H9 (cell line): ENCODE measurements at regions not wholly inside any gene's neighbourhood (a gene's known extent, or its start where the extent isn't known, plus 50 kb on each side); places are given as distances from the start of the nearest gene placed in this dataset.

ENCODE experiments used
- DNase-seq: peaks from one replicate; pipeline ENCODE4 v3.0.0-alpha.2; 2017
- H2AFZ ChIP-seq: one replicate; pipeline ENCODE4 v1.6.1; 2013; ENCODE audit warnings: mild to moderate bottlenecking, low read length, control low read depth, moderate library complexity
- H2AK5ac ChIP-seq: 2 replicates; pipeline ENCODE4 v1.6.1; 2013; ENCODE audit warnings: low read length, control low read depth, mixed read lengths; ENCODE audit not compliant: insufficient read length
- H2BK120ac ChIP-seq: one replicate; pipeline ENCODE4 v1.6.1; 2013; ENCODE audit warnings: low read depth, mild to moderate bottlenecking, low read length, control low read depth, inconsistent platforms; ENCODE audit not compliant: poor library complexity, severe bottlenecking
- H2BK12ac ChIP-seq: 2 replicates; pipeline ENCODE4 v1.6.1; 2013; ENCODE audit warnings: low read length, control low read depth, mixed read lengths, low read depth; ENCODE audit not compliant: insufficient read length
- H2BK15ac ChIP-seq: 2 replicates; pipeline ENCODE4 v1.6.1; 2013; ENCODE audit warnings: low read depth, low read length, control low read depth
- H2BK20ac ChIP-seq: one replicate; pipeline ENCODE4 v1.6.1; 2013; ENCODE audit warnings: low read depth, mild to moderate bottlenecking, low read length, control low read depth, inconsistent platforms; ENCODE audit not compliant: poor library complexity, severe bottlenecking
- H2BK5ac ChIP-seq: 2 replicates; pipeline ENCODE4 v1.6.1; 2013; ENCODE audit warnings: low read length, control low read depth, mixed read lengths; ENCODE audit not compliant: insufficient read length
- H3K14ac ChIP-seq: 2 replicates; pipeline ENCODE4 v1.6.1; 2013; ENCODE audit warnings: low read length, control low read depth; ENCODE audit not compliant: insufficient read depth
- H3K18ac ChIP-seq: 2 replicates; pipeline ENCODE4 v1.6.1; 2013; ENCODE audit warnings: low read depth, mild to moderate bottlenecking, mixed read lengths, low read length, control low read depth; ENCODE audit not compliant: insufficient read length
- H3K23ac ChIP-seq: 2 replicates; pipeline ENCODE4 v1.6.1; 2013; ENCODE audit warnings: low read length, control low read depth, mixed read lengths, low read depth; ENCODE audit not compliant: insufficient read length
- H3K23me2 ChIP-seq: 2 replicates; pipeline ENCODE4 v1.6.1; 2013; ENCODE audit warnings: low read depth, mild to moderate bottlenecking, mixed read lengths, low read length, control low read depth; ENCODE audit not compliant: insufficient read length, poor library complexity, severe bottlenecking
- H3K27ac ChIP-seq: 2 replicates; pipeline ENCODE4 v1.5.1; 2013; ENCODE audit warnings: low read length, control low read depth, mixed read lengths, low read depth; ENCODE audit not compliant: insufficient read length
- H3K27me3 ChIP-seq: 2 replicates; pipeline ENCODE4 v1.6.1; 2013; ENCODE audit warnings: low read length, control low read depth, inconsistent platforms; ENCODE audit not compliant: insufficient read depth
- H3K4ac ChIP-seq: 2 replicates; pipeline ENCODE4 v1.6.1; 2013; ENCODE audit warnings: low read depth, mild to moderate bottlenecking, control low read depth, inconsistent platforms, low read length, moderate library complexity
- H3K4me1 ChIP-seq: 2 replicates; pipeline ENCODE4 v1.6.1; 2013; ENCODE audit warnings: low read length, control low read depth, inconsistent platforms; ENCODE audit not compliant: insufficient read depth
- H3K4me2 ChIP-seq: 2 replicates; pipeline ENCODE4 v1.6.1; 2013; ENCODE audit warnings: low read length, control low read depth, mixed read lengths; ENCODE audit not compliant: insufficient read length, insufficient read depth
- H3K56ac ChIP-seq: 2 replicates; pipeline ENCODE4 v1.6.1; 2013; ENCODE audit warnings: low read depth, mild to moderate bottlenecking, mixed read lengths, low read length, control low read depth; ENCODE audit not compliant: insufficient read length
- H3K79me1 ChIP-seq: 2 replicates; pipeline ENCODE4 v1.6.1; 2013; ENCODE audit warnings: low read depth, mild to moderate bottlenecking, moderate library complexity, low read length, control low read depth, inconsistent platforms; ENCODE audit not compliant: insufficient read depth, poor library complexity, severe bottlenecking
- H3K79me2 ChIP-seq: 2 replicates; pipeline ENCODE4 v1.6.1; 2013; ENCODE audit warnings: low read length, control low read depth, inconsistent platforms; ENCODE audit not compliant: insufficient read depth
- H3K9ac ChIP-seq: 2 replicates; pipeline ENCODE4 v1.6.1; 2013; ENCODE audit warnings: low read length, control low read depth, mixed read lengths; ENCODE audit not compliant: insufficient read length; ENCODE audit errors: extremely low read depth
- H3K9me3 ChIP-seq: one replicate; pipeline ENCODE4 v1.6.1; 2013; ENCODE audit warnings: low read depth, low read length, inconsistent platforms; ENCODE audit not compliant: control insufficient read depth
- H3T11ph ChIP-seq: one replicate; pipeline ENCODE4 v1.6.1; 2013; ENCODE audit warnings: mild to moderate bottlenecking, low read length, control low read depth, inconsistent platforms
- H4K20me1 ChIP-seq: one replicate; pipeline ENCODE4 v1.6.1; 2013; ENCODE audit not compliant: control insufficient read depth, insufficient read length, insufficient read depth
- H4K5ac ChIP-seq: 2 replicates; pipeline ENCODE4 v1.6.1; 2013; ENCODE audit warnings: low read depth, mild to moderate bottlenecking, mixed read lengths, low read length, control low read depth; ENCODE audit not compliant: insufficient read length
- H4K8ac ChIP-seq: replicated peaks from 2 replicates; pipeline ENCODE4 v1.6.1; 2013; ENCODE audit warnings: low read length, control low read depth, mixed read lengths, low read depth; ENCODE audit not compliant: insufficient read length
- H4K91ac ChIP-seq: 2 replicates; pipeline ENCODE4 v1.6.1; 2013; ENCODE audit warnings: low read depth, mild to moderate bottlenecking, moderate library complexity, mixed read lengths, low read length, control low read depth; ENCODE audit not compliant: insufficient read length
- H3K27ac Mint-ChIP-seq, 3 experiments: 2 replicates in 2 of 3; 3 replicates in 1 of 3; pipeline ENCODE4 v1.8.0; 2020 to 2021; ENCODE audit warnings: mixed read lengths in 3 of 3, mild to moderate bottlenecking in 1 of 3, moderate library complexity in 1 of 3
- H3K27me3 Mint-ChIP-seq: 2 replicates; pipeline ENCODE4 v1.8.0; 2021; ENCODE audit warnings: low read depth, mild to moderate bottlenecking, moderate library complexity, mixed read lengths
- H3K36me3 Mint-ChIP-seq, 3 experiments: 2 replicates in 2 of 3; 3 replicates in 1 of 3; pipeline ENCODE4 v1.8.0; 2020 to 2021; ENCODE audit warnings: low read depth in 3 of 3, mixed read lengths in 3 of 3; ENCODE audit not compliant: insufficient read depth in 1 of 3
- H3K4me1 Mint-ChIP-seq, 2 experiments: 2 replicates each; pipeline ENCODE4 v1.8.0; 2020; ENCODE audit warnings: mixed read lengths in 2 of 2
- H3K4me3 Mint-ChIP-seq, 2 experiments: 2 replicates in 1 of 2; 3 replicates in 1 of 2; pipeline ENCODE4 v1.8.0; 2020 to 2021; ENCODE audit warnings: mild to moderate bottlenecking in 2 of 2, mixed read lengths in 2 of 2, moderate library complexity in 1 of 2
- H3K9me3 Mint-ChIP-seq, 2 experiments: 2 replicates in 1 of 2; 3 replicates in 1 of 2; pipeline ENCODE4 v1.8.0; 2020; ENCODE audit warnings: mild to moderate bottlenecking in 2 of 2, mixed read lengths in 2 of 2, moderate library complexity in 1 of 2
- CTCF ChIP-seq: fragments of 200-600 bp; sonication (generic); conservative IDR thresholded peaks from 3 replicates; pipeline ENCODE4 v1.8.0; 2021; ENCODE audit warnings: antibody characterized with exemption, mild to moderate bottlenecking
- WGBS: extraction: QIAGEN DNeasy Blood & Tissue Kit; methylation state at CpG from one replicate; pipeline ENCODE4 v1.1.7; 2013; ENCODE audit warnings: missing lambda C conversion rate, low lambda C conversion rate, mixed read lengths; ENCODE audit not compliant: insufficient read length; ENCODE audit errors: extremely low coverage; 5-methylcytosine and 5-hydroxymethylcytosine counted together

- Mint-ChIP-seq H3K4me1 (no peaks in the 10 kb centered on the region), H3K4me3 (no peak overlapping the region), H3K36me3 (no peaks in the 10 kb centered on the region), H3K27ac (no peak overlapping the region), H3K27me3 (peaks cover 4% of the 10 kb centered on the region), H3K9me3 (peaks cover 7 to 12% of the 10 kb centered on the region in 2 experiments; a peak in 4 of 5 replicates)
- H3K9me3 ChIP-seq, result no peaks in the 10 kb centered on the region
- no peak overlapping the region for H2BK120ac ChIP-seq
- H3K23me2 ChIP-seq, result no peaks in the 10 kb centered on the region
- no peaks in the 10 kb centered on the region for H3K79me1 ChIP-seq
- H2AK5ac ChIP-seq, result no peak overlapping the region
- no peak overlapping the region for H3K18ac ChIP-seq
- H3K27ac ChIP-seq, result no peak overlapping the region
- no peak overlapping the region for H4K8ac ChIP-seq
- H3K9ac ChIP-seq, result no peak overlapping the region
- no peak for TF ChIP-seq CTCF
- H3K4me2 ChIP-seq, result no peak overlapping the region
- no peak overlapping the region for H2BK15ac ChIP-seq
- H3K4ac ChIP-seq, result no peak overlapping the region
- H3K27me3 ChIP-seq, result no peaks in the 10 kb centered on the region
- H3K79me2 ChIP-seq, result no peaks in the 10 kb centered on the region
- no peak overlapping the region for H2BK5ac ChIP-seq
- no peak for DNase-seq
- no peak overlapping the region for H3K14ac ChIP-seq
- no peaks in the 10 kb centered on the region for H4K20me1 ChIP-seq
- no peak overlapping the region for H3T11ph ChIP-seq
- H2AFZ ChIP-seq, result no peak overlapping the region
- no peak overlapping the region for H3K23ac ChIP-seq
- no peak overlapping the region for H3K56ac ChIP-seq
- H4K5ac ChIP-seq, result no peak overlapping the region
- WGBS, result no CpG with 5 or more reads among the region's 3 CpGs
- H2BK20ac ChIP-seq, result no peak overlapping the region
- H3K4me1 ChIP-seq, result no peaks in the 10 kb centered on the region
- H2BK12ac ChIP-seq, result no peak overlapping the region
- no peak overlapping the region for H4K91ac ChIP-seq
Measured at GRCh38 chr20:60170116-60170515, 211.9 kb downstream of the CDH26 start.
